HG03175 (cell line): ENCODE measurements at regions not wholly inside any gene's neighbourhood (a gene's known extent, or its start where the extent isn't known, plus 50 kb on each side); places are given as distances from the start of the nearest gene placed in this dataset.

Source experiments
- ATAC-seq: cut with Tn5 transposase; IDR thresholded peaks from one replicate; pipeline ENCODE4 v1.9.1; 2021; ENCODE audit warnings: mild to moderate bottlenecking, moderate library complexity; ENCODE audit not compliant: unreplicated experiment

DNA sequence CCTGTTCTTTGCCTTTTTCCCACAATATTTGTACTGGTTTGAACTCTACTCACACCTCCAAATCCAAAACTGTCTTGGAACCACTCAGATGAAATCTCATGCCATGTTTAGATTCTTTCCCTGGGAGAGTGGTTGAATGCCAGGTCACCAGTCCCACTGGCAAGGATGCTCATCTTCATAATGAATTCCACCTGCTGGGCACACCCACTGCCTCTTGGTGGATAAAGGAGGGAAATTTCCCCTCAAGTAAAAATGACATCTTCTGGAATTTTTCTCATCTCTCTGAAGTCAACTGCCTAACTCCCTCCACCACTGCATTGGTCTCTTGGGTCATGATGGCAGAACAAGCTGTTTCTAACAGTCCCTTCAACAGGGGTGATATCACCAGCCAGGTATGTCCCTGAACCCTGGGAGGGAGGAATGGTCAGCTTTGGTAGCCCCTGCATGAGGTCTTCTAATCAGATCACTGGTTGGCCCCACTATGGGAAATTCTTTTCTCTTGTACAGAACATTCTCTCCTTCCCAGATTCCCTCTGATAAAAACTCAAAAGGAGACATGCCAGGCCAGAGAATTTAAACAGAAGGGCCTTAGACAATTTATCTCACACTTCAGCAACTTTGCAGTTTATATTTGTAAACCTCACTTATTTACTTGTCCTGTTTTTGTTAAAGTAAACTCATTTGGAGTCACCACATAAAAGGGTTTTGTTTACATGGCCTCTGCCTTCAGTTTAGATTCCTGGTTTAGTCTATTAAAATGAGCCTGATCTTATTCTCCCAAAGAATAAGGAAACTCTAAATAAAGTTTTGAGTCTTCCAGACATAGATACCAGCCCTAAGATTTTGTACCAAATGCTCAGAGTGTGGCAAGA lies 143.4 kb downstream of the WNT5A start:
- no peak for ATAC-seq

DNA sequence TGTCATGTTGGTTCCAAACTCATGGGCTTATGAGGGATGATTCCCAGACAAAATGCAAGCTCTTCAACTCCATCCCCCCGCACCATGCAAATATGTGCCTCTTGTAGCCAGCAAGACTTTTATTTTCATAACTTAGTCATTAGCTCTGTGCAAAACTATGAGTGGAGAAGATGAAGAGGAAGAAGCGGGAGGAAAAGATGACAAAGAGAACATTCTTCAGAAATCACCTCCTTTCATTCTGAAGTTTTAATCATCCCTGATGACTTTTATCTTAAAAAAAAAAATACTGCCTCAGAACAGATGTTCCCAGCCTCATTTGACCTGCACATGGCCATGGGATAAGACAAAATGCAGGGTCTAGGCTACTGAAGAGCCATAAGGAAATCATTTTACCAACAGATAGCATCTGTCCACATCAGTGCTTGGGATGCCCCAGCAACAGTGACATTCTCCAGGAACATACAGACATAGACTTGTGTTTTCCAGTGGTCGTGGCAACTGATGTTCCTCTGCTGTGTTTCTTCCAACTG lies 145.5 kb downstream of the WNT5A start:
- no peak for ATAC-seq

DNA sequence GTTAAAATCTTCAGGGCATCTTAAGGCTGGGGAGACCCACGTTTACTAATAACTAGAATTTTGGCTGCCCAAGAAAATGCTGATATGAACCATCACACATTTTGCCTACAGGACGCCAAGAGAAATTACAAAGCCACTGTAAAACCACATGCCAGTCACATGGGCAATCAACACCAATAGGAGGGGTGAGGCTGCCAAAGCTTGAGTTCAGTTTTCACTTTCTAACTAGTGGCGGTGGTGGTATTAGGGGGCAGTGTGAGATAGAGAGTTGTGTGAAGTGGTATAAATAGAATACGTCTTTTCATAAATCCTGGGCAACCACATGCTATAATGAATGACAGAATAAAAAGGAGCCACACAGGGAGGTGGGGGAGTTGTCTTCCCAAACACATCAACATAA lies 147.3 kb downstream of the WNT5A start:
- ATAC-seq: no peak

DNA sequence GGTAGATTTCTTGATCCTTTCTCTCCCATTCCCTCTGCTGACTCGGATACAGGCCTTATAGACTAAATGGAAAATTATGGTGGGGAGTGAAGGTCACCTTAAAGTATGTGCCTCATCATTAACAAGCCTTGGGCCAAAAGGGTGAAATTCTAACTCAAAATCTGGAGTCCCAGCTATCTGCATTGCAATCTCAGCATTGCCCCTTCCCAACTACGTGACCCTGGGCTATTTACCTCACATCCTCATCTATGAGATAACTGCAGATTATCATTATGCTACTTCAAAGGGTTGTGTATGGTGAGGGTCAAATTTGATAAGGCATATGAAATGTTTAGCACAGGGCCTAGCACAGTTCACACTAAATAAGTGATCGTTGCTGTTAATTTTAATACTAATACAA lies 147.7 kb downstream of the WNT5A start:
- ATAC-seq: no peak

DNA sequence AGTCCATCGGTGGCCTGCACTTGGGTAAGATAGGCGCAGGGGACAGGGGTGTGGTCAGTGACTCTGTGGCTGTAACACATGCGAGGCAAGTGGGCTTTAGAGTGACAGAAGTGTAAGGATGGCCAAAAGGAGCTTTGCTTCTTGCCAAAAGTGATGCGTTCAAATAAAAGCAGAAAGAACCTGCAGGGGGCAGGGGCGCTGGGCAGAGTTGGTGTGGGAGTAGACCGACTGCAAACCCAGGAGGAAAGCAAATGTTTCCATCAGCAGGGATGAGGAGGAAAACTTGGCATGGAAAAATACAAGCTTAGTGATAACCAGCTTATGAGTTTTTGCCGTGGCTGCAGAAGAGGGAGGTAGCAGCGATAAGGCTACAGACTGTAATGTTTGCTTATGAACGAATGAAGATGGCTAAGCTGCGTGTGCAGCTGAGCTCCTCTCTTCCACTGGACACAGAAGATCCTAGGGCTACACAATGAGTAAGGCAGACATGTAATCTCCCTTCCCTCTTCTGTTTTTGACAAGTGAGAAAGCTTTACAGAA lies 149.4 kb downstream of the WNT5A start:
- no peak for ATAC-seq

DNA sequence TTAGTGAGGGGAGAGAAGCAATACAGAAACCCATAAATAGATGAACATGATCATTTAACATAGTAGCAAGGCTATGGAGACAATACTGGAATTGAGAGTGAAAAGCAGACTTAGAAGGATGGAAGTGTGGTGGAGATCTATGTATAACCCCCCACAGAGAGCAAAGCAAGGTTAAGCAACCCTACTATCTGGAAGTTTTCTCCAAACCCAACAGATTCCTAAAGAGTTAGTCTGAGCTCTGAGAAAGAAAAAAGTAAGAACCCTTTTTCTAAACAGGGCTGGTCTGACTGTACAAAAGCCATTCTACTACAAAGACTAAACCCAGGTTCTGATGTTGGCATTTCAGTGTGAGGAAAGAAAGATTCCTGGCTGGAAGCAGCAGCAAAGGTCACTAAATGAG lies 153.2 kb downstream of the WNT5A start:
- no peak for ATAC-seq

DNA sequence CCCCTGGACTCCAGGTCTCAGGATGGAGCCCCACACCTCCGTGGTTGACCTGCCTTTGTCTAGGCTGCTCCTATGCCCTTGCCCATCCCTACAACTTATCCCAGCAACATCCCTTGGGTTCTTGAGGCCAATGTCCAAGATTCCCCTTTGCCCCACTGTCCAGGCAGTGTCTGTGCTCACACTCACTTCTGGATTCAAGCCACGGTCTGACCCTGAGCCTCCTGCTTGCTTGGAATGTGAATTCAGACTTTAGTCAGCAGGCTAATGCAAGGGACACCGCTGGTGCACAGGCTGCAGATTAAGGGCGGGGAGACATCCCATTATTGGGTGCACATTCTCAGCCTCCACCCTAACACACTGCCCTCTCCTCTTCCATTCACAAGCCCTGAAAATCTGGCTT lies 154.1 kb downstream of the WNT5A start:
- no peak for ATAC-seq

DNA sequence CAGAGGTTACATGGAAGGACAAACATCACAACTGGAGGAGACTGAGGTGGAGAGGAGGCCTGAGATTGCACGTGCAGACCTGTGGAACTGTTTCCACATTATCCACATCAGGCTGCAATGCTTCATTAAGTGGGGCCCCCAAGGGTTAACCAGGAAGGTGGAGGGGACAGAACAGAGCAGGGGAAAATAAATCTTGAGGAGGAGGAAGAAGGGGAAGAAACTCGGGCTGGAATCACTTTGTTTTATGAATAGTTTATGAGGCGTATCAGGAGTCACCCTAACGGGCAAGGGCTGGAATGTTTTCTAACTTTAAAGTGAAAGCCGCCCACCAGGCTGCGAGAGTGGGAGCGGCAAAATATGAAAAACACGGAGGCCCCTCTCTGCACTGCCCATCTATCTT lies 154.9 kb downstream of the WNT5A start:
- ATAC-seq: no peak

DNA sequence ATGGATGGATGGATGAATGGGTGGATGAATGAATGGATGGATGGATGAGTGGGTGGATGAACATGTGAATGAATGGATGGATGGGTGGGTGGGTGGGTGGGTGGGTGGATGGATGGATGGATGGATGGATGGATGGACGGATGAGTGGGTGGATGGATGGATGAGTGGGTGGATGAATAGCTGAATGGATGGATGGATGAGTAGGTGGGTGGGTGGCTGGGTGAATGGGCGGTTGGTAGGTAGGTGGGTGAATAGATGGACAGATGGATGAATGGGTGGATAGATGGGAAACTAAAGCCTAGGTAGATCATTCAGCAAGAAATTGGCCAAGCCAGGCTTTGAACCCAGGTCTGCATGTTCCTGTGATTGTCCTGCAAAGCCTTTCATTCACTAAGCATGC lies 155.6 kb downstream of the WNT5A start:
- ATAC-seq: no peak

DNA sequence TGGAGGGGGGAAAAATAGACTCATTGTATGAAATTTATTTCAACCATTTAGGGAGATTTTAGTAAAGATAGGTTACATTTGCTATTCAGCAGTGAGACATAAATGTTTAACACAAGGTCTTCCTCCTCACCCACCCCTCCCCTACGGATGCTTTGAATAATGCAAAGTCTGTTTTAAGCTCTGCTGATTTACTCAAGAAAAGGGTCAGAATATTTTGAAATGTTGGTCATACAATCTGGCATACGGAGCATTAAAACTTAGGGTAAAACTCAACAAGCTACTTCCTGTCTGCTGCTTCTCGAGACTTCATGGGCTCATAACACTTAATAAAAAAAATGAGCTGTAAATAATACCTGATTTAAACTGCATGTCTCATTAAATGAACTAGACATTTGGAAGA lies 156.3 kb downstream of the WNT5A start:
- no peak for ATAC-seq

DNA sequence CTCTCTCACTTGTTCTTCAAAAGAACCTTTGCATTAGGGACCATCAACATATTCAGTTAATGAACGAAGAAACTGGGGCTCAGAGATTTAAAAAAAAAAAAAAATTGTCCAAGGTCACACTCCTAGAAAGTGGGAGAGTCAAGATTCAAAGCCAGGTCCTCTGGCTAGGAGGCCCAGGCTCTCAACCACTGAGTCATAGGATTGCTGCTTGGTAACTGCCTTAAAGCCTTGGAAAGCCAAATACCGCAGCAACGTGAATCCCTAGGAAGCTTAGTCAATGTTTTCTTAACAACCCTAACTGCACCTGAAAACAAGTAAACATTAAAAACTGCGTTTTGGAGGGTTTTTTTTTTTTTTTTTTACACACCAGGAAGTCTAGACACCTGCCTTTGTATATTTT lies 156.8 kb downstream of the WNT5A start:
- ATAC-seq: no peak

DNA sequence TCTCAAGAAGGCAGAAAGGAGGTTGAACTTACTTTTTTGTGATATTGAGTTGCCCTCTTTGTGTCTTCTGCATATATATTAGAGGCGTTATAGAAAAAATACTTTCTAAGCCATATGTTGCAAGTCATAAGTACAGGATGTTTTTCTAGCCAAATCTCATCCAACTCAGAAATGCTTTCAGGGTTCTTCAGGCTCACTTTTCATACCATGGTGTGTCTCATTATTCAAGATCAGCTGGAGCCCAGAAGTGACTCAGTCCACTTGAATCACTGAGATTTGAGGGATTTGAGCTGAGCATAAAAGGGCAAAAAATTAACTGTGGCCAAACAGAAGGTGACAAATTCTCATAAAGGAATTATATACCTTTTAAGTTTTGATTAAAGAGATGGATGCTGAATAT lies 157.3 kb downstream of the WNT5A start:
- no peak for ATAC-seq

DNA sequence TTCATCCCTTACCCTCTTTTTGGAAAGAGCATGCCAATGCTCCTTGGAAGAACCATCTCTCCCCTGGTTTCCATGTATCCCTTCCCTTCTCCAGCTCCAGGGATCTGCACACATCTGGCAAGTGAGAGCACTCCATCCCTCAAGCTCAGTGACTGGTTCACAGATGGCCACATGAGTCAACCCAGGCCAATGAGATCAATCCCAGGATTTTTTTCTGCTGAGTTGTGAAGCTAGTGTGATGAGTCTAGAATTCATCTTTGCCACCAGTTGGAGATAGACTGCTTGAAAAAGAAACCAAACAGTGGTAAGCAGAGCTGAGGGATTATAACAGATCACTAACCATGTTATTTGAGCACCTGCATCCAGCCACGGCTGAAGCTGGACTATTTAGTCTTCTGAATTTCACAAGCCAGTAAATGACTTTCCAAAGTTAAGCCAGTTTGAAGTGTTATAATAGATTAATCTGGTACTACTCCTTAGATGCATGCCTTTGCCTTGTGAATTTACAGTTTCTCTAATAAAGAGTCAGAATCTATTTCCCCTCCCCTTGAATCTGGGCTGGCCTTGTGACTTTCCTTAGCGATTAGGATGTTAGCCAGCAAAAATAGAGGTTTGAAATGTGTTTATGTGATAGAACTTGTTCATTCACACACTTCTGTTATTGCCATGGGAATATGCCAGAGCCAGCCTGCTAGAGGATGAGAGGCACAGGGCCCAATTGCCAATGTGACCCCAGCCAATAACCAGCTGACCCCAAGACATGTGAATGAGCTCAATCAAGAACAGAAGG lies 159.8 kb downstream of the WNT5A start:
- no peak for ATAC-seq

DNA sequence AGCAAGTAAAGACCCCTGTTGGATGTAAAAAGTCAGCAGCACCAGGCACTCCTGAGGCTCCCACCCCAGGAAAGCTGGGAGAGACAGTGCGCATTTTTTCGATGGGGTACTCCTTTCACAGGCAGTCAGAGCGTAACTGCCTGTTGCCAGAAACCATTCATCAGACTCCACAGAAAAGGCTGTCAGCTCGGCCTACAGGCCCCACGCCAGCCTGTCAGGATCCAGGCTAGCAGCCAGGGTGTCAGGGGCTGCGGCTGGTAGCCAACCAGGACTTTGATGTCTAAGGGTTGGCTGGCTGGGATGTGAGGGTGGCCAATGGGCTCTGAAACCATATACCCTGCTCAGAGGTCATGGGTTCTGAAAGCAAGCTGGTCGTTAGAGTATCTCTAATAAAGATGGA lies 164.5 kb downstream of the WNT5A start:
- no peak for ATAC-seq

DNA sequence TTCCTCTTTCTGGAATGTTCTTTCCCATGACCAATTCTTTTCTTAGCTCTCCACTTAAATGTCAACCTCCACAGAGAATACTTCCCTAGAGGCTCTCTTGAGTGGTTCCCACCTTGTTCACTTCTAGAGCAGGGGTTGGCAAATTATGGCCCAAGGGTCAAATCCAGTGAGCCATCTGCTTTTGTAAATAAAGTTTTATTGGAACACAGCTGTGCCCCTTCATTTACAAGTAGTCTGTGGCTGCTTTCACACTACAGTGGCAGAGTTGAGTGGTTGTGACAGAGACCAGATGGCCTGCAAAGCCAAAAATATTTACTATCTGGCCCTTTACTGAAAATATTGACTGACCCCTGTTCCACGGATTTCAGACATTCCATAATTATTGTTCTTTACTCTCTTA lies 166.2 kb downstream of the WNT5A start:
- no peak for ATAC-seq

DNA sequence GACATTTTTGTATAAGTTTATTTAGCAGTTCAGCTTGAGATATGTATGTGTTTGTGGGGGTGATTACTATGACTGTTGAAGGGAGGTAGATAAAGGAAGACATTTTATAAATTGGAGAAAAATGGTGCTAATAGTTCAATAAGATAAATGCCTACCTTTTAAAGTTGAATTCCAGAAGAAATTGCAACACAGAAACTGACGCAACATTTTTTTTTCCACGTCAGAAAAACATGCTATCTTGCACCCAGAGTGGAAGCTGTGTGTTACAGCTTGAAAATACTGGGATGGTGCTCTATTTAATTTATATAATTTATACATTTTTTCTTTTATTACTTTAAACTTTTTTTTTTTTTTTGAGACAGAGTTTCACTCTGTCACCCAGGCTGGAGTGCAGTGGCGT lies 171.7 kb downstream of the WNT5A start:
- ATAC-seq: no peak

DNA sequence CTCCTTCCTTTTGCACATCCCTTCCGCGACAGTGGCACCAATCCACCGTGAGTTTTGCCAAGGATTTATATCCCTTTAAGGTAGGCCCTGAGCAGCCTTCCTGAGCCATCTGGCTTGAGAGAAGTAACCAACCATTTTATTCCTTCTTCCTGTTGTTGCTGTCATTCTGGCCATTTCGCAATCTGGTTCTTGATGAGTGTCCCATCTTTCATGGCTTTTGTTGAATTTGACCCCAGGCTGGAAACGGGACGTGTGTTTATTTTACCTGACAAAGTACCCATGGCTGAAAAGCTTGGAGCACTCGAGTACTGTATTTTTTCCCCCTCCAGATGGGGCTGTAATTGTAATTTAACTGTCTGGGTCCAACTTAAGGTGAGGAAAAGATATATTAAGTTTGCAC lies 173.4 kb downstream of the WNT5A start:
- no peak for ATAC-seq

DNA sequence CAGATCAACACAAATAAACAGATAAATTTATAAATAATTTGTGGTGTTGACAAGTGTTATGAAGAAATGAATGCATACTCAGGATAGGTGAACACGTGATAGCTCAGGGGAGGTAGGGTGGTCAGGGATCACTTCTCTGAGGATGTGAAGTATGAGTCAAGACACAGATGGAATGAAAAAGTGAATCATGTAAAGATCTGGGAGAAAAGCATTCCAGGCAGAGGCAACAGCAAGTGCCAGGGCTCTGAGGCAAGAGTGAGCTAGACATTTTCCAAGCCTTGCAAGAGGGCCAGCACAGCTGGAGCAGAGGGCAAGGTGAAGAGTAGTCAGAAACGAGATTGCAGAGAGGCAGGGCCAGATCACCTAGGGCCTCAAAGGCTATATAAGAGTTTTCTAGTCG lies 177.8 kb downstream of the WNT5A start:
- ATAC-seq: no peak

DNA sequence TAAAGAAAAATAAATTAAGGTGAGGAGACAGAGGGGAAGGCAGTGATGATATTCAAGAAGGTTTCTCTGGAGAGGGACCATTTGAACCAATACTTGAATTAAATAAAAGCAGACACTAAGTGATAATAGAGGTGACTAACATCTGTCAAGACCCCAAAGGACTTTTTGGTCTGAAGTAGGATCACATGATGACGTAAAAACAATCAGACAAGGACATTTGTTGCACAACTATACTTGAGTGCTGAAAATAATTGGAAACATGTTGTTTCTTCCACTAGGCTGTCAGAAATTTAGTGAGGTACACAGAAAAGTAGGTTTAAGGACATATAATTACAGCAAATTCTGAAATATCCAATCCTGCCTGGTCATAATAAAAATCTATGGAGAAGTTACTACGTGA lies 179.5 kb downstream of the WNT5A start:
- no peak for ATAC-seq

DNA sequence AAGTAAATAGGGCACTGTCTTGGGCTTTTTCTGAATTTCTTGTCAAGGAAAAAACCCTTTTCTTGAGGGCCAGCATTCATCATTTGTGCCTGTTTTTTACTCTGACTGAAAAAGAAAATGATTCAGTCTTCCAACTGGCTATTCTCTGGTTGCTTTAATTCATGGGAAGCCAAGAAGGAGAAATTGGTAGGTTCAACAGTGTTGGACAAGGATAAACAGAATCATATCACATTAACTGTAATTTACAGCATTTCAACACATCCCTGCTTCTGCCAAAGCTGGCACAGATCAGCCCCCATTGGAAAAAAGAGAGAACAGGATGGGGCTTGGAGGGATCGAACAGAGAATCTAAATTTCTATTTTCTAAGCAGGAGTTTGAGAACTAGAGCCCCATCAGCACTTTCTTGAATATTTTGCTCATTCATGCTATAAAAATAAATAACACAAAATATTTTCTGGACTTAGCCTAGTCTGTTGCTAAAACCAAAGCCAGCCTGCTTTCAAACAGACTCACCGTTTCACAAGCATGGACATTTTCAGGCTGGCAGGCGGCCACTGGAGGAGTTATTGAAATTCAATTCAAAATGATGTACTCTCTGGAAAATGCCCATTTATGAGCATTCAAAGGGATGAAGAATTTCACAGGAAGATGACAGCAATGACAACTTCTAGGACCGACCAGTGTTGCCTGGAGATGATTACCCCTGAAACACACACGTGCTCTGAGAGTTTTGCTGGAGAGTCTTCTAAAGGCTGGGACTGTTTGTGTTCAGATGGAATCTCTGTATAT lies 181.2 kb downstream of the WNT5A start:
- no peak for ATAC-seq

DNA sequence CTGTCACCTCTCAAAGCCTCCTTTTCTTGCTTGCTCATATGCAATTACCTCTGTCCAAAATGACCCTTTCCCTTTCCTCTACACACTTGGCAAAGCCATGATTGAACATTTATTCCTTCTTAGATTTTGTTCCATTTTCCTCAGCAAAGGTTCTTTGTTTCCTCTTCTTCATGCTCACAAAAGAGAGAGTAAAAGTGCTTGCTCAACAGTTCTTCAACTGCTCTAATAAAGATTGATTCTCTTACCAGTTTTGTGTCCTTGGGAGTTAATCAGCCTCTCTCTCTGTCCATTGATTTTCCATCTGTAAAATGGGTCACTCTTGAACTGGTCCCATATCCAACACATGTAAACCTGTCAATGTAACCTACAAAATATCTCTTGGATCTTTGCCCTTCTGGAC lies 186.4 kb downstream of the WNT5A start:
- ATAC-seq: no peak
